WERI-Rb-1 (cell line): ENCODE measurements at regions not wholly inside any gene's neighbourhood (a gene's known extent, or its start where the extent isn't known, plus 50 kb on each side); places are given as distances from the start of the nearest gene placed in this dataset.
A peak's percentile ranks its signal among the peaks of the same experiment; 100 is the strongest.

Experiments
- DNase-seq: peaks from one replicate; pipeline ENCODE4 v3.0.0-alpha.2; 2020
- H3K27ac ChIP-seq: fragments of 250-450 bp; sonication (Bioruptor Pico); 2 replicates; pipeline ENCODE4 v1.5.1; 2020; ENCODE audit warnings: mild to moderate bottlenecking, moderate library complexity
- H3K27me3 ChIP-seq: fragments of 250-450 bp; sonication (Bioruptor Pico); 2 replicates; pipeline ENCODE4 v1.5.1; 2021; ENCODE audit warnings: mild to moderate bottlenecking, low read depth, moderate library complexity; ENCODE audit not compliant: insufficient read depth, severe bottlenecking
- H3K36me3 ChIP-seq: fragments of 250-450 bp; sonication (Bioruptor Pico); 2 replicates; pipeline ENCODE4 v1.5.1; 2020; ENCODE audit warnings: mild to moderate bottlenecking, moderate library complexity
- H3K4me3 ChIP-seq: 2 replicates; pipeline ENCODE4 v1.5.1; 2011; ENCODE audit warnings: low read depth, mild to moderate bottlenecking, control low read depth, low read length
- H3K9me3 ChIP-seq: fragments of 250-450 bp; sonication (Bioruptor Pico); 2 replicates; pipeline ENCODE4 v1.5.1; 2021; ENCODE audit warnings: mild to moderate bottlenecking, moderate library complexity; ENCODE audit not compliant: severe bottlenecking
- TF ChIP-seq, protein P1 (sequence below): IDR thresholded peaks from 2 replicates; pipeline ENCODE4 v1.5.1; 2011; ENCODE audit warnings: low read depth, mild to moderate bottlenecking, control low read depth, inconsistent platforms, low read length

GRCh38 chr11:70798296-70798695 is 400.0 kb downstream of the CTTN start:
- no peak for DNase-seq
- no peaks in the 10 kb centered on the region for H3K36me3 ChIP-seq
- H3K9me3 ChIP-seq, result peaks cover 4% of the 10 kb centered on the region
- no peak overlapping the region for H3K4me3 ChIP-seq
- no peaks in the 10 kb centered on the region for H3K27me3 ChIP-seq
- TF ChIP-seq, protein P1, sequence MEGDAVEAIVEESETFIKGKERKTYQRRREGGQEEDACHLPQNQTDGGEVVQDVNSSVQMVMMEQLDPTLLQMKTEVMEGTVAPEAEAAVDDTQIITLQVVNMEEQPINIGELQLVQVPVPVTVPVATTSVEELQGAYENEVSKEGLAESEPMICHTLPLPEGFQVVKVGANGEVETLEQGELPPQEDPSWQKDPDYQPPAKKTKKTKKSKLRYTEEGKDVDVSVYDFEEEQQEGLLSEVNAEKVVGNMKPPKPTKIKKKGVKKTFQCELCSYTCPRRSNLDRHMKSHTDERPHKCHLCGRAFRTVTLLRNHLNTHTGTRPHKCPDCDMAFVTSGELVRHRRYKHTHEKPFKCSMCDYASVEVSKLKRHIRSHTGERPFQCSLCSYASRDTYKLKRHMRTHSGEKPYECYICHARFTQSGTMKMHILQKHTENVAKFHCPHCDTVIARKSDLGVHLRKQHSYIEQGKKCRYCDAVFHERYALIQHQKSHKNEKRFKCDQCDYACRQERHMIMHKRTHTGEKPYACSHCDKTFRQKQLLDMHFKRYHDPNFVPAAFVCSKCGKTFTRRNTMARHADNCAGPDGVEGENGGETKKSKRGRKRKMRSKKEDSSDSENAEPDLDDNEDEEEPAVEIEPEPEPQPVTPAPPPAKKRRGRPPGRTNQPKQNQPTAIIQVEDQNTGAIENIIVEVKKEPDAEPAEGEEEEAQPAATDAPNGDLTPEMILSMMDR, result no peak
- no peak overlapping the region for H3K27ac ChIP-seq

GRCh38 chr11:70799386-70799785 is 401.1 kb downstream of the CTTN start:
- DNase-seq, result no peak
- TF ChIP-seq, protein P1, result no peak
- Histone ChIP-seq H3K9me3 (no peaks in the 10 kb centered on the region), H3K36me3 (no peaks in the 10 kb centered on the region), H3K27ac (no peak overlapping the region), H3K27me3 (no peaks in the 10 kb centered on the region), H3K4me3 (no peak overlapping the region)

- Histone ChIP-seq H3K27ac (no peak overlapping the region), H3K27me3 (no peaks in the 10 kb centered on the region), H3K9me3 (no peaks in the 10 kb centered on the region), H3K4me3 (no peak overlapping the region), H3K36me3 (no peaks in the 10 kb centered on the region)
- TF ChIP-seq, protein P1, result no peak
- no peak for DNase-seq
Observed at GRCh38 chr11:70802185-70802584, 403.9 kb downstream of the CTTN start.

- H3K4me3 ChIP-seq, result no peak overlapping the region
- no peaks in the 10 kb centered on the region for H3K9me3 ChIP-seq
- H3K27me3 ChIP-seq, result no peaks in the 10 kb centered on the region
- TF ChIP-seq, protein P1, result no peak
- no peak for DNase-seq
- H3K27ac ChIP-seq, result no peak overlapping the region; the same call in 1 of the 2 replicates
- H3K36me3 ChIP-seq, result no peaks in the 10 kb centered on the region
Observed at GRCh38 chr11:70804139-70804837, 406.0 kb downstream of the CTTN start.

DNA sequence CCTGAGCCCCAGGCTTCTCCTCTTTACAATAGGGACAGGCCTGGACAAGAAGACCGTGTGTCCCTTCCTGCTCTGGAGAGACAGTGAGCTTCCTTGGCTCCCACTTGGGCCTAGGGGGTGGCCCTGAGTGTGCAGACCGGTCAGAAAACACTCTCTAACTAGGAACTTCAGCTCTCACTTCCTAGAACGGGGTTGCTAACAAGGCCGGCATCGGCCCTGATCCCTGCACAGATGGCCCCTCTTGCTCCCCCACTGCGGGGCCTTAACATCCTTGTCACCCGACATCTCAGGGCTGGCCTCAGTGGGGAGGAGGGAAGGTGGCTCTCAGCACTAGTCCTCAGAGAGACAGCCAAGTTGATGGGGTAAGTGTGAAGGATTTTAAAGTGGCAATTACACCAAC is 406.9 kb downstream of the CTTN start:
- H3K9me3 ChIP-seq, result no peaks in the 10 kb centered on the region
- peak; percentile 67 for DNase-seq
- no peak overlapping the region for H3K4me3 ChIP-seq
- H3K27ac ChIP-seq, result peak overlapping the region; percentile 47
- H3K27me3 ChIP-seq, result no peaks in the 10 kb centered on the region
- TF ChIP-seq, protein P1, result no peak
- H3K36me3 ChIP-seq, result no peaks in the 10 kb centered on the region

GRCh38 chr11:70805971-70806370 is 407.6 kb downstream of the CTTN start:
- H3K4me3 ChIP-seq, result no peak overlapping the region
- TF ChIP-seq, protein P1, result no peak
- no peak overlapping the region for H3K27ac ChIP-seq
- DNase-seq, result no peak
- no peaks in the 10 kb centered on the region for H3K36me3 ChIP-seq
- no peaks in the 10 kb centered on the region for H3K27me3 ChIP-seq
- no peaks in the 10 kb centered on the region for H3K9me3 ChIP-seq
